Stimulated activated CD8-positive, alpha-beta memory T cell treated with anti-CD3 and anti-CD28 coated beads, Interleukin-4, amount 100 ng/mL, for 1 hour (primary cell): ENCODE measurements at regions not wholly inside any gene's neighbourhood (a gene's known extent, or its start where the extent isn't known, plus 50 kb on each side); places are given as distances from the start of the nearest gene placed in this dataset.
"Not testable (repeated sequence)": the region's sequence is repeated elsewhere in the genome, so short reads cannot be mapped to it uniquely, and the experiment has no call there.

Experiments
- DNase-seq, 2 donors: peaks; one replicate each; pipeline ENCODE4 v3.0.0-alpha.2; 2020; ENCODE audit warnings: low read depth in 2 of 2, low spot score in 1 of 2

GRCh38 chr10:129046065-129046681 lies 420.9 kb upstream of the MGMT start:
- no peak for DNase-seq

- DNase-seq: no peak
Measured at GRCh38 chr10:129046962-129047361, 420.1 kb upstream of the MGMT start.

GRCh38 chr10:129047600-129047999 lies 419.4 kb upstream of the MGMT start:
- DNase-seq: no peak

GRCh38 chr10:129048513-129048912 lies 418.5 kb upstream of the MGMT start:
- no peak for DNase-seq

- no peak for DNase-seq
Measured at GRCh38 chr10:129049501-129049900, 417.5 kb upstream of the MGMT start.

GRCh38 chr10:129055225-129055624 lies 411.8 kb upstream of the MGMT start:
- no peak for DNase-seq

- no peak for DNase-seq
Measured at GRCh38 chr10:129055986-129056385, 411.1 kb upstream of the MGMT start.

GRCh38 chr10:129056734-129057689 lies 410.0 kb upstream of the MGMT start:
- no peak for DNase-seq

GRCh38 chr10:129057856-129058663 lies 409.0 kb upstream of the MGMT start:
- peak; percentile 7 to 27 for DNase-seq

- DNase-seq: no peak
Measured at GRCh38 chr10:129058664-129059155, 408.3 kb upstream of the MGMT start.

GRCh38 chr10:129059977-129060376 lies 407.1 kb upstream of the MGMT start:
- DNase-seq: no peak

GRCh38 chr10:129063212-129063611 lies 403.8 kb upstream of the MGMT start:
- DNase-seq: no peak

- DNase-seq: no peak
Measured at GRCh38 chr10:129063877-129064276, 403.2 kb upstream of the MGMT start.

- not testable (repeated sequence) for DNase-seq
Measured at GRCh38 chr10:129066529-129066928, 400.5 kb upstream of the MGMT start.

- not testable (repeated sequence) for DNase-seq
Measured at GRCh38 chr10:129071411-129071810, 395.6 kb upstream of the MGMT start.

- no peak for DNase-seq
Measured at GRCh38 chr10:129074939-129075338, 392.1 kb upstream of the MGMT start.

GRCh38 chr10:129075508-129075907 lies 391.5 kb upstream of the MGMT start:
- no peak for DNase-seq

GRCh38 chr10:129075927-129076326 lies 391.1 kb upstream of the MGMT start:
- DNase-seq: no peak

- no peak for DNase-seq
Measured at GRCh38 chr10:129078346-129078745, 388.7 kb upstream of the MGMT start.

GRCh38 chr10:129078746-129079145 lies 388.3 kb upstream of the MGMT start:
- no peak for DNase-seq

GRCh38 chr10:129079705-129080104 lies 387.3 kb upstream of the MGMT start:
- DNase-seq: no peak
